ENCODE measurements at regions not wholly inside any gene's neighbourhood (a gene's known extent, or its start where the extent isn't known, plus 50 kb on each side); places are given as distances from the start of the nearest gene placed in this dataset.
"Not testable (repeated sequence)": the region's sequence is repeated elsewhere in the genome, so short reads cannot be mapped to it uniquely, and the experiment has no call there.

DNA sequence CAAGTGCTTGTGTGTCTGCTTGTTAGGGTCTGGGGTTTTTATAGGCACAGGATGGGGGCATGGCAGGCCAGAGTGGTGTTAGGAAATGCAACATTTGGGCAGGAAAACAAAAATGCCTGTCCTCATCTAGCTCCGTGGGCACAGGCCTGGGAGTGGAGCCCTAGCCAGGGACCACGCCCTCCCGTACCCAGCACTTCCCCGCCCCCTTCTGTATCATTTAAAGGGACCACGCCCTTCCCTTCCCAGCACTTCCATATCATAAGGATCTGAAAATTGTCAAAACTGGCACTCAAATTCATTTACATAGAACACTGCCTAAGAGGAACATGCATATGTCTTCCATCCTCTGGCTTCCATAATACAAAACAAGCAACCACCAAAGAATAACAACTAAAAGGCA lies 185.8 kb downstream of the B3GLCT start:
- no peak for DNase-seq

DNA sequence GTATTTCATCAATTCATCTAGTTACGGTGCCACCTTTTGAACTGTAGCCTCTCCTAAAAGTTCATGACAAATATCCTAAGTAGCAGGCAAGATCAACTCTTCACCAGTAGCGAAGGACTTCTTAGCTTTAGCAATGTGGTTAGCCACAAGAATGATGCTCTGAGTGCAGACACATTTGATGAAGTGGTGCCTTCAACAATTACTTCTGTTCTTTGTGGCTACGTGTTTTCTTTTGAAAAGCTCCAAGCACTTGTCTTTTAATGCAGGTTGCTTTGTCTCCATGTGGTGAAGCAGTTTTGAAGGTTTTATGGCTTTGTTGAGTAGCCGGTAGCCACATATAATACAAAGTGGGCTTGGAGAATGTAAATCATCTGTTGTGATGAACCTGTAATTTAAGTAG lies 194.7 kb downstream of the B3GLCT start:
- peak; percentile 5 for DNase-seq

DNA sequence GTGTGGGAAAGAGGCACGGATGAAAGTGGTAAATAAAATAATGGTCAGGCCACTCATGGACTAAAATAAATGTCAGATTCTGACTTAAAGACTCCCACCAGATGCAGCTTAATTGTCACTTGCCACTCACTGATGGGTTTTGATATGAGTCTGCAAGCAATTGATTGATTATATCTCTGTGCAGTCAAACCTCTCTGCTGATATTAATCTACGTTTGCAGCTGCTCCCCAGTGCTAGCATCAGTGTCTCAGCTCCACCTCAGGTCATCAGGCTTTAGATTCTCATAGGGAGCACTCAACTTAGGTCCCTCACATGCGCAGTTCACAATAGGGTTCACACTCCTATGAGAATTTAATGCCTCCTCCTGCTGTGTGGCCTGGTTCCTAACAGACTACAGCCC lies 195.3 kb downstream of the B3GLCT start:
- no peak for DNase-seq

DNA sequence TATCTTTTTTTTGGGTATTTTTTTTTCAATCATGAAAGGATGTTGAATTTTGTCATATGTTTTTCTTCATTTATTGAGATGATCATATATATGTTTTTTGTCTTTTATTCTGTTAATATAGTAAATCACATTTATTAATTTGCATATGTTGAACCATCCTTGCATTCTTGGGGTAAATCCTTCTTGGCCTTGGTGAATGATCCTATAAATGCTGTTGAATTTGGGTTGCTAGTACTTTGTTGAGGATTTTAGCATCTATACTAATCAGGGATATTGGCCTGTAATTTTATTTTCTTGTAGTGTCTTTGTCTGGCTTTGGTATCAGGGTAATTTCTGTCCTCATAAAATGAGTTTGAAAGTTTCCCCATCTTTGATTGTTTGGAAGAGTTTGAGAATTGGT lies 199.9 kb downstream of the B3GLCT start:
- no peak for DNase-seq

DNA sequence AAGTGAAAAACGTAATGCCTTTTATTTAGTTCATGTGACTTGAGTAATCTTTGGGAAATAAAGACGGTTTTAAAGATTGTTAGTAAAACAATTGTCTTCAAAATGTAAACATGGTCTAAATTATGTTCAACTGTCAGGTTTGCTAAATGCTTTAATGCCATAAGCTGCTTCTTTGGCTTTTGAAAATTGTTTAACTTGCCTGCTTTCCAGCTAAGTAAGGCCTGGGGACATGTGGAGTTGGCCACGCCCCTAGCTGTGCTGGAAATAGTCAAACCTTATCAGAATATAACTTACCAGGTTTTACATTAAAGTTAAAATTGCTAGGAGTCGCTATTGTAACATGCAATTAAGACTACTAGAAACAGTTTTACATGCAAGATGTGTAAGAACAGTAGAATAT lies 203.9 kb downstream of the B3GLCT start:
- not testable (repeated sequence) for DNase-seq

DNA sequence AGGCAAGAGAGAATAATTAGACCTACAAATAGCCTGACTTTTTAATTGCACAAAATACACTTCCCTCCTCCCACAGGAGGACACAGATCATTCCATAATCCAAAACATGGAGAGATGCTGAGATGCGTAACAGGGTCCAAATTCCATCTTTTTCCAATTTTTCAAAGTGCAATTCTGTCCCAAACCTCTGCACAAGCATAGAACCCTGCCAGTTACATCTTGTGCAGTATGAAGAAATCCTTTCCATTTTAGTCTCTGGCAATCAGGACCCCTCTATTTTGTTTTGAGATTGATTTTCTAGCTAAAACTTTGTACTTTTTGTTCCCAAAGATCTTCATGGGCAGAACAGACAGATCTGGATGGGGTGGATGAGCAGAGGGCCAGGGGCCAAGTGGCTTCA lies 209.2 kb downstream of the B3GLCT start:
- no peak for DNase-seq

DNA sequence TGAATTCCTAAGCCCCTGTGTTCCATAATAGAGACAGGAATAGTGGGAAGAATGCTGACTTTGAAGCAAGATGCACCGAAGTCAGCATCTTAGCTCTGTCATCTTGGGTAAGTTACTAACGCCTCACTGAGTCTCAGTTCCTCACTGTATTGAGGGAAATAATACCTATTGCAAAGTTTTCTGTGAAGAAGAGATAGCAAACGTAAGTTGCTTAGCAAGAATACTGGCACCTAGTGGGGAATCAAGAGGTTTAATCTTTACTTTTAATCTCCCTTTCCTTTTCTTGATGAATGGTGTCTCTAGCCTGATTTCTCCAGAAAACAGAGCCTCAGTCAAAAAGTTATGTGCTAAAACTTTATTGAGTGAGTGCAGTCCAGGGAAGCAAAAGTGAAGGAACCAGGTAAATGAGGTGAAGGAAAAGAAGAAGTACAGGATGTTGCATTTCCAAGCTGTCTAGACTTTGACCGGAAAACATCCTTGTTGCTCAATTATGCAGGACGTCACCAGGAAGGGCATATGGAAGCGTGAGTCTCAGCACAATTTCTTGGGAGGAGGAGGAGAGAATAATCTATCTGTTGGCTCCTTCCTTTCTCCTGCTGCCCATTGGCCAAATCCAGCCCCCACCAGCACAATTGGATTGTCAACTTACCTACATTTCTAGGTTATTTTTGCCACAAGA lies 210.0 kb downstream of the B3GLCT start:
- no peak for DNase-seq

DNA sequence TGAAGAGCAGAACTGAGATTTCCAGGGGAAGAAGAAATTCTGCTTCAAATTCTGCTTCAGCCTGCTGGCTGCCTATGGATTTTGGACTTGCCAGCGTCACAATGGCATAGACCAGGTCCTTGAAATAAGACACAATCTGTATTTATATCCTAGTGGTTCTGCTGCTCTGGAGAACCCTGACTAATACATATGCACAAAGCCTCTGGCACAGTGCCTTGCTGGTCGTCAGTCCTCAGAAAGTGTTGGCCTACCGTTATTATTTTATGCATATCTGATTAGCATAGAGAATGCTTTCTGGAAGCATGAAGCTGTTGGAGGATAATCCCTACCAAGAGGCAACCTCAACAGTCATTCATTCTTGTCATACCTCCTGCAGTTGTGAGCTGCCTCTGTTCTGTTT lies 213.7 kb downstream of the B3GLCT start:
- no peak for DNase-seq

DNA sequence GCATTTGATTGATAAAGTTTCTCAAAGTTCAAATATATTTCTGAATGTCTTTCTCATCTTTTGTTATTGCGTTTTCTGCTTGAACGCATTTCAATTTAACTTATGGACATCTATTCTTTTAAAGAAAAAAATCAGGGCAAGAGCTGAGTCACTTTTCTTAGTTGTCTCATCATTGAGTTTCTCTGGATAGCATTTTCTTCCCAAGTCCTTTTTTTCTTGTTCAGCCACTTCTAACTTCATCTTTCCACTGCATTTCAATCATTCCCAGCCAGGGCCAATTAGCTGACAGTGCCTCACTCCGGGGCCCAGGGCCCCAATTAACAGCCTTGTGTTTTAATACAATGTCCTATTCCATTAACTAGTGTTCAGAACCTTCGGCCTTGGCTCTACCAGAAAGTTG lies 216.3 kb downstream of the B3GLCT start:
- no peak for DNase-seq

DNA sequence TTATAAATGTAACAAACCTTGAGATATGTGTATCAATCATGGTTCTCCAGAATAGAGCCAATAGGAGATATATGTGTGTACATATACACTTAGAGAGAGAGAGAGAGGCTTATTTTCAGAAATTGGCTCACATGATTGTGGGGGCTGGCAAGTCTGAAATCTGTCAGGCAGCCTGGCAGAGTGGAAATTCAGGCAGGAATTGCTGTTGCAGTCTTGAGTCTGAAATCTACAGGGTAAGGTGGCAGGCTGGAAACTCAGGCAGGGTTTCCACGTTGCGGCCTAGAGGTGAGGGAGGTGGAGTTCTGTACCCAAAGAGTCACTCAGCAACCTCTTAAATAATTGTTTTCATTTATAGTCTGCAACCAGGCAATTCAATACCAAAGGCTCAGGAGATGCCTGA lies 218.4 kb downstream of the B3GLCT start:
- DNase-seq = no peak

DNA sequence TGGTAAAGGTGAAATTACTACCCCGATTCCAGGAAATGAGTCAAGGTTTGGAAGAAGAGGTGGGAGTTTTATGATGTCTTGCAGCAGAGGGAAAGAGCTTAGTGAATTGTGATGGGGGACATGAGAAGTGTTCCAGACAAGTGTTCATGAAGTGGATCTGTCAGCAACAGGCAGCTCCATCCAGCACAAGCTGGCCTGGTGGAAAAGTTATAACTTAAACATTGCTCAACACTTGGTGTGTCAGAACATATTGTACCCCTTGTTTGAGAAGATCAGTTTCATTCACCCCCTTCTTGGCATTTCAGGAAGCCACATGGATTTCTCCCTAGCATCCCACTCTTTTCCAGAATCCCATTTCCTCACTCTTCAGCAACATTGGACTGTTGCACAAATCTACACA lies 222.0 kb downstream of the B3GLCT start:
- no peak for DNase-seq

DNA sequence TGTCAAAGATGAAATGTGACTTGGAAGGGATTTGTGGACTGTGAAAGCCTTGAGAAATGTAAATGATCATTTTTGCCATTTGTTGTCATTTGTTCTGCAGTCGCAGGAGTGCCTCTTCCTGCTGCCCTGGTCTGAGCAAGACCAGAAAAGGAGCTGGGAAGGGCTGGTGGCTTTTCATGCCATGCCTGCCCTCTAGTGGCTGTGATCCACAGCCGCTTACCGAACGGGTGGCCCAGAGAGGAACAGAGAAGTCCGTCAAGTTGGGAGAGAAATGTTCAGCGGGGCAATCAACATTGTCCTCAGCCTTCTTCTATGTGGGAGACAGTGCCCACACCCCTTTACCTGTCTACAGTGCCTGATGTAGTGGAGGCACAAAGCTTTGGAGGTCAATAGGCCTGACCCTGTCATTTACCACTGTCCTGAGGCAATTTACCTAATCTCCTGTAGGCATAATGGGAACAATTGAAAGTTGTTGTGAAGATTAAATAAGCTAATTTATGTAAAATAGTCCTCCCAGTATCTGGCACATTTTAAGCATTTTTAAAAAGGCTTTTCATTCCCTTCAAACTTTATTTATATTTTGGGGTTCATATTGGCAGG lies 224.5 kb downstream of the B3GLCT start:
- DNase-seq = peak; percentile 81

DNA sequence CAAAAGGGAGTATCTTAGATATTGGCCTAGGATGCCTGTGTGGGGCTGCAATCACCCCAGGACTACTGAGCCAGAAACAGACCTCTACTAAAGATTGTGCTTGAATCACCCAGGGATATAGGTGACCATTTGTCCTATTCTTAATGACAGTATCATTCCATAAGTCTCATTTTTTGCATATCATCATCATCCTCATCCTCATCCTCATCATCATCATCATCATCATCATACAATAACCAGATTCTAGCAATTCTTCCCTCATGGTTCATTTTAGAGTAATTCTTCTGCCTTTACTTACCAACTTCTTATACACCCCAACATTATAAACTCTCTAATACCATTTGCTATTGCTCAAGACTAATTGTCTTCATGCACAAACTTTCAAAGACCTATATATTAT lies 226.6 kb downstream of the B3GLCT start:
- DNase-seq = no peak

DNA sequence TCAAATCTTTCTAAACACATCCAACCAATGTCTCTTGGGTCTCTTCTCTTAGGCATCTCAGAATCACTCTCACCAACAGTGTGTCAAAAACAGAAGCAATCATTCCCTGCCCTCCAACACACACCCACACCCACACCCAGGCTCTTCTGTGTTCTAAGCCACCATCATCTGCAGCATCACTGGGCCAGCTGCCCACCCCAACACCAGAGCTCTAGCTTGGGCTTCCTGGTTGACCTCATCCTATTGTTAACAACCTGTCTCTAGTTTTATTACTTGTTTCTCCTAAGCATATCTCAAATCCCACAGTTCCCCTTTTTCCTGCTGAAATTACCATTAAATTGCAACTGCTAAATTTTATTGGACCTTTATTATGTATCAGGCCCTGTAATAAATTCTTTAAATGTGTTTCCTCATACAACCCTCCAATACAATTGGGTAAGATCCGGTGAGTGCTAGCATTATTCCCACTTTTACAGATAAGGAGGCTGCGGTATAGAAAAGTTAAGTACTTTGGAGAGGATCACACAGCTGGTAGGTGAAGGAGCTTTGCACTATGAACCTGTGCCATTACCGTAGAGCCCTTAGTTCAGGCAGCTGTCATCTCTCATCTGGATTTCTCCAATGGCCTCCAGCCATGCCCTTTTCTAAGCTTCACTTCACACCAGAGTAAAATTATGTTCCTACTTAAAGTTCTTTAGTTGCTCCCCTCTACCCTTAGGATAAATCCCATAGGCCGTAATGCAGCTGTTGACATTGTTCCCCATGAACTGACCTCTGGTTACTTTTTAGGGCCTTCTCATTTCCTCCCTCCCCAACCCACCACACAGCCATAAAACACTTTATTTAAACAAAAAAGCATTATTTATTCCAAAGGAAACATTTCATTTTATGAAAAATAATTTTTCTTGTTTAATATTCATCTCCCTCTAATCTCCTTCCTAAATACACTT lies 227.7 kb downstream of the B3GLCT start:
- DNase-seq = no peak

DNA sequence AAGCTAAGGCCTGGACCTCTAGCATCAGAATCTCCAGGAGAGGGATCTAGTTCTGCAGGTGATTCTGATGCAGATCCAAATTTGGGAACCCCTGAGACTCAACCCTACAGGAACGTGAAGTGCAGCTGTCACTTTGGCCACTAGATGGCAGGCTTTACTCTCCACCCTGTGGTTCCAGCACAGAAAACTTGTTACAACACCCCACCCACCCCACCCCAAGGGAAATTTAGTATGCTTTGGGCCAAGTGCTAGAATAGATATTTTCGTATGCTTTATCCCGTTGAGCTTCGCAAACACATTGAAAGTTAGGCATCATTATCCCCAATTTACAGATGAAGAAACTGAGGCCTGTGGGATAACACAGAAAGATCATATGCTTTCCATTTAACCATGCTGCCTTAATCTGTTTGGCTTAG lies 232.0 kb downstream of the B3GLCT start:
- DNase-seq = peak; percentile 53

DNA sequence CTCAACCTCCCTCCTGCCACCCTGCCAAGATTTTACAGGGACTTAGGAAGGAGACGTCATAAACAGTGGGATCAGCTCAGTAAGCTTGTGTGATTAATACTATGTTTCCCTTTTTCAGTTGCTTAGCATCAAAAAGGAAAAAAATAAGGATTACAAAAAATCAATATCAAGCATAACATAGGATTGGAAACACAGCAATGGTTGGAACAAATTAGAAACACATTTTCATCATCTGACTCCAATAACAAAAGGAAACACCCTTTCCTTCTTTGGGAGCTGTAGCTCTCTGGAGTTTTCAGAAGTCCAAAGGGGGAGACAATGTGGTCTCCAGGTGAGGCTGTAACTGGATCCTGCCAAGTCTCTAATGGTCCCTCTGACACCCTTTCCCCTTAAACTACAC lies 233.4 kb downstream of the B3GLCT start:
- no peak for DNase-seq

DNA sequence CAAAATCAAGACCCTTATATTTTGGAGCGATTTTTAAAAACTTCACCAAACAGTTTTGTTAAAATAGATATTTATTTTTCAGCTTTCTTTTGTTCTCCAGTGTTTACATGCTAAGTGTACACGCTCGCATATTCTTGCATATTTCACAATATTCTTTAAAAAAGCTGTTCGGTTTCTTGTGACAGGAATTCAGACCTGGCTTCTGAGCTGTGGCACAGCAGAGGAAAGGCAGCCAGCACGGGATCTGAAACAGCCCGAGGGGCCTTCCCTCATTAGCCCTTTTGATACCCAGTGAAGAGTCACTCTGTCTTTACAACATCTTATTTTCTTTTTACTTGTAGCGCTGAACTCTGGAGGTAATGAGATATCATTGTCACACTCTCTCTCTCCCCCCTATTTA lies 234.0 kb downstream of the B3GLCT start:
- peak; percentile 18 for DNase-seq

DNA sequence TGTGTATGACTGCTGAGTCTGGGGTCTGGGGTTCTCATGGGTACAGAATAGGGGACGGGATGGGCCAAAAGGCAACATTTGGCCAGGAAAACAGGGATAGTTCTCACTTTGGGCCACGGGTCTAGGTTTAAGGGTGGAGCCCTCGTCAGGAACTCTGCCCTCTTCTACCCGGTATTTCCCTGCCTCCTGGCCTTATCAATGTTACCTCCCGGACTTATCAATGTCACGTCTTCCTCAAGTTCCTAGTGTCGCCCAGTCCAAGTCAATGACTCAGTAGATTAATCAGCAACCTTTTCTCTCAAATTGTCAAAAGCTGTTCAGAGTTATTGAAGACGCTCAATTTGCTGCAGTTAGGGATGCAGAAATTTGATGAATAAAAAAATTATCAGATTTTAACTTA lies 234.8 kb downstream of the B3GLCT start:
- DNase-seq = no peak

DNA sequence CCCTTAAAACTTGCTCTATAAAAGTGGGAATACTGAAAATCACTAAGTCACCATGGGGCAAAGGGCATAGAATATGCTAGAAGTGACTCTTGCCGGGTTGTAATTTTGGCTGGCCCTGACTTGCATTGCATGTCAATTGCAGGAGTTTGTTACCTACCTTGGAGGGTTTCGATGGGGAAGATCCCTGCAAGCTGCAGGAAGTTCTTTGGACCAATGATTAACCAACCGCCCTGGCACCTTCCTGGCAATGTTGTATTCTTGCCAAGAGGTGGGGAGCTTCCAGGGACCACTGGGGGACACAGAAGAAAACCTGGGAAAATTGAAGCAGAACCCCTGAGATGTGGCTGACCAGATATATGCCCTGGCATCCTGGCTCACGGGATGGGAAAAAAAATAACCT lies 235.8 kb downstream of the B3GLCT start:
- no peak for DNase-seq

DNA sequence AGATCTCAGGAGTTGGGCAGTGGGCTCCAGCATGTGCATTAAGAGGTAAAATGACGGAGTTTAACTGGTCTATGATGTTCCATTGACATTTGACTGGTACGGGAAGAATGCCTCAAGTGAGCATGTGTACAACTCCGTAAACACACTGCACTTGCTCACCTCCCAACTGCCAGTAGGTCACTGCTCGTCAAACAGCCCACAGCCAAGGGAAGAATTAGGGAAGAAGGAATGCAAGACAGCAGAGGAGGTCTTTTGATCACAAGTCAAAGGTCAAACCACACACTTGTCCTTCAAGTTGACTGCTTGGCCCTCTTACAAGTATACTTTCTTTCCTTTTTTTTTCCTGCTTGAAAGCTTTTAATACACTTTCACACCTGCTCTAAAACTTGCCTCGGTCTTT lies 236.7 kb downstream of the B3GLCT start:
- DNase-seq = peak; percentile 11

DNA sequence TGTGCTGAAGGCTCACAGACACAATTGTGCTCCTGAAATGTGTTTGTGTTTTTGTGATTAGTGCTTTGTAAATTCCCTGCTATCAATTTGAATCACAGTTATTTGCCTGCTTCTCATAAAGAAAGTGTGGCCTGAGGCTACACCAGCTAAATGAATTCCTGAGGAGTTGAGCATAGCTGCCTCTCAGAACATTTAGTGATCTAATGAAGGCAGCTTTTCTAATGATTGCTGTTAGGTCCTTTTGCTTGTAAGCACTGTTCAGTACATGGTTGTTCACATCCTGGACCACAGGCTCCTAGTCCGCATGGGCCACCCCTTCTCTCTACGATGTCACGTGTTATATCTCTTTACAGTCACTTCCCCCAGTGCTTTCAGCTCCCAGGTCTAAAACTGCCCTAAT lies 238.2 kb downstream of the B3GLCT start:
- DNase-seq = peak; percentile 58

DNA sequence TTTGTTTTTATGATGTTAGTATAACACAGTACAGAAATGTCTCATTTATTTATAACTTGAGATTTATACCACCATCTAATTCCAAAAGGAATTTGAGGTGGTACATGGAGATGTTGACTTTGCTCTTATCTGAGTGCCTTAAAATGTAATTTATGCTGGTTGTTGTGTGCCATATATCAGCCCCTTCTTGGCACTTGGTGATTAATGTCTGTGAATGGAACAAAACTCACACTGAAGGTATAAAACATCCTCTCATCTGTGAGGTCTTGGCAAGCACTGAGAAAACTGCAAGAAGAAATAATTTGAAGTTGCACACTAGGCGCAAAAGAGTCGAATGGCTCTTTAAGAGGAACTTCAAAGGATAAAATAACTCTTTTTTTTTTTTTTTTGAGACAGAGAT lies 240.4 kb downstream of the B3GLCT start:
- DNase-seq = no peak

DNA sequence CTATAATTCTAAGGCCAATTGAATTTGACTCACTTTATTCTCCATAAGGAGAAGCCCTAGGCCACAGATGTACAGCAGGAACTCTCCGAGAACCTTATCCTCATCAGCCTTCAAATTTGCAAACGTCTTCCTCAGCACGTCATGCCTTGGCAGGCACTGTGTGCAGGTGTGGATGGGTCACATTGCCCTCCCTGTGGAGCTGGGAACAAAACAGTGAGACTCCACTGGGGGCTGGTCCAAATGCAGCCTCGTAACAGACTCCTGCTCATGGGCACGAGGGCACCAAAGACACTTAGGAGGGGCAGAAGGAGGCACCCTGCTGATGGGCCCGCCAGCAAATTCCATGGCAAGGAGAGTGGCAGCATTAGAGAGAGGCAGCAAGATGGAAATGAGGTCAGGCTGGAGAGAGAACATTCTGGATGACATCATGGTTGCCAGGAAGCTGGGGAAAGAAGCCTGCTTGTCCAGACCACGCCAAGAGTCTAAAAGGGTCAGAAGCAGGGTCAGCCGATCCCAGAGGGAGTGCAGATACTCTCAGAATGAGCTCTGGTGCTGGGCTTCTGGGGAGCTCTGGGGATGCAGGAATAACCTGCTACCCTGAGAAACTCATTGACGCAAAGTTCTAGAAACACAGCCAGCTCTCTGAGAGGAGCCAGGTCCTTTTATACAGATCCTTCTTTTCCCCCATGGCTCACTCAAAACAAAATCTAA lies 242.2 kb downstream of the B3GLCT start:
- no peak for DNase-seq

Measured in EL (cell line).